Spleen (tissue), 11 donors: ENCODE measurements at regions not wholly inside any gene's neighbourhood (a gene's known extent, or its start where the extent isn't known, plus 50 kb on each side); places are given as distances from the start of the nearest gene placed in this dataset.

ENCODE experiments used
- DNase-seq: peaks from one replicate; pipeline ENCODE4 v3.0.0-alpha.2; 2020
- H3K27ac ChIP-seq, 8 donors: fragments of 200-600 bp; sonication (generic) in 7 of 8; 1 replicate in 4 of 8; 2 replicates in 4 of 8; pipeline versions ENCODE4 v1.5.0 to v1.8.0; 2016 to 2021; ENCODE audit warnings: inconsistent platforms in 4 of 8, mild to moderate bottlenecking in 4 of 8, moderate library complexity in 1 of 8
- H3K27me3 ChIP-seq, 7 donors: fragments of 200-600 bp; sonication (generic) in 6 of 7; replicated peaks in 1 of 7; 1 replicate in 4 of 7; 2 replicates in 3 of 7; pipeline versions ENCODE4 v1.5.0 to v1.8.0; 2016 to 2021; ENCODE audit warnings: inconsistent platforms in 3 of 7, mild to moderate bottlenecking in 1 of 7
- H3K36me3 ChIP-seq, 6 donors: fragments of 200-600 bp; sonication (generic) in 5 of 6; 1 replicate in 4 of 6; 2 replicates in 2 of 6; pipeline versions ENCODE4 v1.5.0 to v1.8.0; 2016 to 2021; ENCODE audit warnings: inconsistent platforms in 2 of 6
- H3K4me1 ChIP-seq, 6 donors: fragments of 200-600 bp; sonication (generic) in 5 of 6; 1 replicate in 3 of 6; 2 replicates in 3 of 6; pipeline versions ENCODE4 v1.5.0 to v1.8.0; 2016 to 2021; ENCODE audit warnings: inconsistent platforms in 3 of 6
- H3K4me3 ChIP-seq, 8 donors: fragments of 200-600 bp; sonication (generic) in 7 of 8; 1 replicate in 4 of 8; 2 replicates in 4 of 8; pipeline versions ENCODE4 v1.5.0 to v1.8.0; 2016 to 2021; ENCODE audit warnings: inconsistent platforms in 4 of 8, mild to moderate bottlenecking in 4 of 8, moderate library complexity in 2 of 8
- H3K9me3 ChIP-seq, 8 donors: fragments of 200-600 bp; sonication (generic) in 7 of 8; 1 replicate in 4 of 8; 2 replicates in 4 of 8; pipeline versions ENCODE4 v1.5.0 to v1.8.0; 2016 to 2021; ENCODE audit warnings: inconsistent platforms in 4 of 8
- CTCF ChIP-seq, 11 experiments: fragments of 200-600 bp in 7 of 11; fragments of 450-650 bp in 4 of 11; sonication (generic) in 4 of 11; IDR thresholded peaks in 8 of 11; conservative IDR thresholded peaks in 3 of 11; 1 replicate in 7 of 11; 2 replicates in 4 of 11; pipeline versions ENCODE4 v1.4.0 to v1.8.0; 2016 to 2021; ENCODE audit warnings: antibody characterized with exemption in 11 of 11, inconsistent platforms in 4 of 11, mild to moderate bottlenecking in 1 of 11
- POLR2A ChIP-seq, 3 donors: fragments of 450-650 bp; IDR thresholded peaks; one replicate each; pipeline ENCODE4 v1.5.1; 2017; ENCODE audit warnings: antibody characterized with exemption in 3 of 3, mild to moderate bottlenecking in 1 of 3
- POLR2AphosphoS5 ChIP-seq, 3 donors: sonication (generic); formaldehyde crosslinking; IDR thresholded peaks; one replicate each; pipeline ENCODE4 v1.5.1; 2017; ENCODE audit warnings: antibody characterized with exemption in 3 of 3
- WGBS, 5 donors: extraction: QIAGEN DNeasy Blood & Tissue Kit in 3 of 5; methylation state at CpG; one replicate each; pipeline versions ENCODE4 v1.1.5 to v1.1.7; 2013 to 2018; 5-methylcytosine and 5-hydroxymethylcytosine counted together
- intact Hi-C: fragments of 100-400 bp; cut with DNase I; formaldehyde crosslinking; loops from one replicate; pipeline ENCODE4 v1.15.0; 2023; ENCODE audit warnings: low total_unique reads
- donor health status: healthy with polysubstance abuse.
- donor health status: DM: no; HTN: no; CAD: no; lungs with moderate emphysema.
- donor health status: DM: no; HTN: no; CAD: no.
- donor health status: Bipolar disorder and iron deficiency.
- donor health status: healthy.
- donor health status: DM: no; HTN: no; CAD: no.
- donor health status: DM: yes; HTN: yes; CAD: no.

DNA sequence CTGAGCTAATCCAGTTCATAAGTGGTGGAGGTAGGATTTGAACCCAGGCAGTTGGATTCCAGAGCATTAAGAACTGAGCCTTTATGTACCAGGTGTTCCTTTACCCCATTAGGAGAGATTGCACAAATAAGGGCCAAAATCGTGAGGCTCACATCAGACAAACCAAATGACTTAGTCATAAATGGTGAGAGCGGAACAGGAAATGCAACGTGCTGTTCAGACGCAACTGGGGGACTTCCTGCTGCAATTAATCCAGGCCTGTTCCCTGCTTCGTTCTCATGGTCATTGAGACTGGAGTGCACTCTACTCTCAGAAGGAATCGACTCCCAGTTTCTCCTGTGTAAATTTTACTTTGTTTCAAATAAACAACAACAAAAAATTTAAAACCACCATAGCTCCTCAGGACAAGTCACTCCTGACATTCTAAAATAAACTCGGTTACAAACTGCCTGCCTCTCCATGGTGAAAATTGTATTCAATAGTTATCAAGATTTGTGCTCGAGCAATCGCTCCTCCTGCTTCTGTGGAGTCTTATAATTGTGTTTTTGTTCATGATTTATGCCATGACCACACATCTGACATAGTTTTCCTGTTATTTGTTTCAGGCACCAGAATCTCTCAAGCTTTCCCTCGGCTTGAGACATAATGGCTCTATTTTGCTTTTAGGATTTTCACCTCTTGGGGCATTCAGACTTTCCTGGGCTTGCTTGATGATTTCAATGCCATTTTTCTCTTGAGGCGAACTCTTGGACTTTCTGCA is 115.3 kb upstream of the BMPER start:
- DNase-seq, result no peak
- 25 to 43% (median 32%) methylated on average over 11 of the region's 11 CpGs for WGBS, 5 donors
- intact Hi-C loops, result no loop called here
- Histone ChIP-seq H3K36me3 (no peaks in the 10 kb centered on the region), H3K27me3 (no peaks in the 10 kb centered on the region), H3K4me3 (no peak overlapping the region), H3K4me1 (no peaks in the 10 kb centered on the region), H3K27ac (no peak overlapping the region), H3K9me3 (no peaks in the 10 kb centered on the region)
- no peak for TF ChIP-seq CTCF (IDR thresholded peaks at IDR 0.05 in 8 of 11, conservative IDR thresholded peaks at IDR 0.05 in 3 of 11)
- TF ChIP-seq POLR2AphosphoS5 (IDR thresholded peaks at IDR 0.05), result no peak
- TF ChIP-seq POLR2A (IDR thresholded peaks at IDR 0.05), result no peak

GRCh38 chr7:33790746-33791145 is 114.6 kb upstream of the BMPER start:
- Histone ChIP-seq H3K36me3 (no peaks in the 10 kb centered on the region), H3K4me3 (no peak overlapping the region), H3K27me3 (no peaks in the 10 kb centered on the region), H3K4me1 (no peaks in the 10 kb centered on the region), H3K9me3 (no peaks in the 10 kb centered on the region), H3K27ac (no peak overlapping the region)
- WGBS, 5 donors, result 65 to 91% (median 81%) methylated on average over 5 of the region's 5 CpGs
- intact Hi-C loops, result no loop called here
- TF ChIP-seq POLR2A (IDR thresholded peaks at IDR 0.05) (no peak), CTCF (IDR thresholded peaks at IDR 0.05 in 8 of 11, conservative IDR thresholded peaks at IDR 0.05 in 3 of 11) (no peak), POLR2AphosphoS5 (IDR thresholded peaks at IDR 0.05) (no peak)
- no peak for DNase-seq

DNA sequence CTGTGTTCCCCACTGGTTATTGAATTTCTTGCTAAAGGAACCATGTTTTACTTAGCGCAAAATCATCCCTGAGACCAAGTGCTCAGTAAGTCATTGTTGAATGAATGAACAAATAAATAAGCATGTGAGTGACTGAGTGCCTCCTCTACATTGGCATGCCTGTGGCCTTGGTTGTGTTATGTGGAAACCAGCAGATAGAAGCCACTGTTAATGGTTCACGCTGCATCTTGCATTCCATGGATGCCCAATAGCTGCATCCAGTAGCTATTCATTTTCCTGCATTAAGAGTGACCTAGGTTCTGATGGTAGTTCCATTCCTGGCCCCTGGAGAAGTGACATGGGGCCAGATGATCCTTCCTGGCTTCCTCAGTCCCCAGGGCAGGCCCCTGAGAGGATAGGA is 113.3 kb upstream of the BMPER start:
- no peak for TF ChIP-seq POLR2AphosphoS5 (IDR thresholded peaks at IDR 0.05)
- no peak for TF ChIP-seq POLR2A (IDR thresholded peaks at IDR 0.05)
- TF ChIP-seq CTCF (IDR thresholded peaks at IDR 0.05 in 8 of 11, conservative IDR thresholded peaks at IDR 0.05 in 3 of 11), result no peak

DNA sequence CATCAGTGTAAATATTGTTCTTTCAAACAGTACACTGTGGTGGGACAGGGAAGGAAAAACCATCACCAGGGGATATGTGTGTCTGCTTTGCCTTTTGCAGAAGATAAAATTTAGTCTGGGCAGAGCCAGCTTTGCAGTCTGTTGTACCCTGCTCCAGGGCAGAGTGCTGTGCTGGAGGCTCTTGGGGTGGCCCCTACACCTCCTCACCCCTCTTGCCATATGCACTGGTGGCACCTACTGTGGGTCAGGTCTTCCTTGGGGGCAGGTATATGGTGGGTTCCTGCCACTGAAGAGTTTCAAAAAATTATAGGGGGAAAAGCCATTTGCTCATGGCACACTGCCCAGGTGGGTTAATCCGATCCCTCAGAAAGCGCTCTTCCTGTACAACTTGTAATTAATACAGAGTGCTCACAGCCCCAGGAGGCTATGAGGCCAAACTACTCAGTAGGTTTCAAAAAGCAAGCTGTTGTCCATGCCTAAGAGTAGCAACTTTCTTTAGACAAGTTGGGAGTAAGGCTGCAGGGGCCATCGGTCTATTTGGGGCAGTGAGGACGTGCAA is 112.7 kb upstream of the BMPER start:
- H3K27me3 ChIP-seq, result no peaks in the 10 kb centered on the region
- no peak for TF ChIP-seq POLR2A (IDR thresholded peaks at IDR 0.05)
- no peak for TF ChIP-seq POLR2AphosphoS5 (IDR thresholded peaks at IDR 0.05)
- no peak for TF ChIP-seq CTCF (IDR thresholded peaks at IDR 0.05 in 8 of 11, conservative IDR thresholded peaks at IDR 0.05 in 3 of 11)
- H3K27ac ChIP-seq, result no peak overlapping the region
- WGBS, 5 donors, result 88 to 100% (median 93%) methylated on average over 3 to 4 of the region's 4 CpGs
- H3K36me3 ChIP-seq, result no peaks in the 10 kb centered on the region
- H3K4me3 ChIP-seq, result no peak overlapping the region
- intact Hi-C loops, result no loop called here
- DNase-seq, result no peak
- H3K4me1 ChIP-seq, result no peaks in the 10 kb centered on the region
- no peaks in the 10 kb centered on the region for H3K9me3 ChIP-seq

More for the DNA sequence above, 113.3 kb upstream of the BMPER start:
- intact Hi-C loops, result no loop called here
- H3K4me3 ChIP-seq, result no peak overlapping the region
- DNase-seq, result no peak
- no peaks in the 10 kb centered on the region for H3K27me3 ChIP-seq
- no peak overlapping the region for H3K27ac ChIP-seq
- no peaks in the 10 kb centered on the region for H3K9me3 ChIP-seq
- H3K36me3 ChIP-seq, result no peaks in the 10 kb centered on the region
- H3K4me1 ChIP-seq, result no peaks in the 10 kb centered on the region
- 93 to 97% (median 96%) methylated on average over 2 of the region's 2 CpGs for WGBS, 5 donors
